ENCODE measurements at regions not wholly inside any gene's neighbourhood (a gene's known extent, or its start where the extent isn't known, plus 50 kb on each side); places are given as distances from the start of the nearest gene placed in this dataset.

DNA sequence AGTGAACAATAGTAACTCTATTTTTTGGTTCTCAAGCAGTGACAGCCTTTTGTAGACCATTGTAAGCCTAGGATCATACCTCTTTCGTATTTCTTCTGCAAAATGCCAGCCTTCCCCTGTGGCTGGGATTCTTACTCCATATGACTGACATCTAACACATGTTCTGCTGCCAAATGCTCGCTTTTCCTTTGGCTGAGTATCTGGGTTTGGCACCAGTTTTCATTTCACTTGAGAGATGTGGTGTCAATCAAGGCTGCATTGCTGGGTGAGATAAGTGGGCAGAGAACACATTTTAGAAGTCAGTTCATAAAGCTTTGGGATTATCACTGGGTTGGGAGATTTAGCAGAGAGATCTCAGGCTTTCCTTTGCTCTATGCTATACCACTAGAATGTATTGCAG is 514.7 kb upstream of the SGO1 start:
- TF ChIP-seq, protein P1, sequence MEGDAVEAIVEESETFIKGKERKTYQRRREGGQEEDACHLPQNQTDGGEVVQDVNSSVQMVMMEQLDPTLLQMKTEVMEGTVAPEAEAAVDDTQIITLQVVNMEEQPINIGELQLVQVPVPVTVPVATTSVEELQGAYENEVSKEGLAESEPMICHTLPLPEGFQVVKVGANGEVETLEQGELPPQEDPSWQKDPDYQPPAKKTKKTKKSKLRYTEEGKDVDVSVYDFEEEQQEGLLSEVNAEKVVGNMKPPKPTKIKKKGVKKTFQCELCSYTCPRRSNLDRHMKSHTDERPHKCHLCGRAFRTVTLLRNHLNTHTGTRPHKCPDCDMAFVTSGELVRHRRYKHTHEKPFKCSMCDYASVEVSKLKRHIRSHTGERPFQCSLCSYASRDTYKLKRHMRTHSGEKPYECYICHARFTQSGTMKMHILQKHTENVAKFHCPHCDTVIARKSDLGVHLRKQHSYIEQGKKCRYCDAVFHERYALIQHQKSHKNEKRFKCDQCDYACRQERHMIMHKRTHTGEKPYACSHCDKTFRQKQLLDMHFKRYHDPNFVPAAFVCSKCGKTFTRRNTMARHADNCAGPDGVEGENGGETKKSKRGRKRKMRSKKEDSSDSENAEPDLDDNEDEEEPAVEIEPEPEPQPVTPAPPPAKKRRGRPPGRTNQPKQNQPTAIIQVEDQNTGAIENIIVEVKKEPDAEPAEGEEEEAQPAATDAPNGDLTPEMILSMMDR (conservative IDR thresholded peaks at IDR 0.05; ENCODE audit: low read depth, low read length): no peak
- TF ChIP-seq EZH2 (IDR thresholded peaks at IDR 0.05; ENCODE audit: borderline replicate concordance, low read depth, low read length, poor library complexity, severe bottlenecking): no peak

Measured in A673 (cell line).